ENCODE measurements at regions not wholly inside any gene's neighbourhood (a gene's known extent, or its start where the extent isn't known, plus 50 kb on each side); places are given as distances from the start of the nearest gene placed in this dataset.

DNA sequence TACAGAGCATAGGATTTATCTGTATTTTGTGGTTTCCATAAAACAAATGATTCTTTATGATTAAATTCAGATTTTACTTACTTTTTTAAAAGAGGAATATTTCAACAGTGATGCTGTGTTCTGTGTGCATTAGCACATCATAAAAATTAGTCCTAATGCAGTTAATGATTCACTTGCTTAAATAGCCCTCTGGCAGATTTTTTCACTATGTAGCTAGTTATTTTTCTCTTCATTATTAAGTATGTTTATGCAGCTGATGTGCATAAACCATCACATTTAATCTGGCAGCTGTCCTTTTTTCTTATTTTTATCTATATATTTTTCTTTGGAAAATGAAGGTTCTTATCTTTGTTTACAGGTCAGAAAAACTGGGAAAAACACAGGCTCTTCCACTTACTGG is 127.2 kb downstream of the ZNF486 start:
- no peak for TF ChIP-seq EZH2 (IDR thresholded peaks at IDR 0.05; ENCODE audit: low read depth)
- TF ChIP-seq, protein P1, sequence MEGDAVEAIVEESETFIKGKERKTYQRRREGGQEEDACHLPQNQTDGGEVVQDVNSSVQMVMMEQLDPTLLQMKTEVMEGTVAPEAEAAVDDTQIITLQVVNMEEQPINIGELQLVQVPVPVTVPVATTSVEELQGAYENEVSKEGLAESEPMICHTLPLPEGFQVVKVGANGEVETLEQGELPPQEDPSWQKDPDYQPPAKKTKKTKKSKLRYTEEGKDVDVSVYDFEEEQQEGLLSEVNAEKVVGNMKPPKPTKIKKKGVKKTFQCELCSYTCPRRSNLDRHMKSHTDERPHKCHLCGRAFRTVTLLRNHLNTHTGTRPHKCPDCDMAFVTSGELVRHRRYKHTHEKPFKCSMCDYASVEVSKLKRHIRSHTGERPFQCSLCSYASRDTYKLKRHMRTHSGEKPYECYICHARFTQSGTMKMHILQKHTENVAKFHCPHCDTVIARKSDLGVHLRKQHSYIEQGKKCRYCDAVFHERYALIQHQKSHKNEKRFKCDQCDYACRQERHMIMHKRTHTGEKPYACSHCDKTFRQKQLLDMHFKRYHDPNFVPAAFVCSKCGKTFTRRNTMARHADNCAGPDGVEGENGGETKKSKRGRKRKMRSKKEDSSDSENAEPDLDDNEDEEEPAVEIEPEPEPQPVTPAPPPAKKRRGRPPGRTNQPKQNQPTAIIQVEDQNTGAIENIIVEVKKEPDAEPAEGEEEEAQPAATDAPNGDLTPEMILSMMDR (conservative IDR thresholded peaks at IDR 0.05): no peak

All from PC-9 (cell line).